Mammary epithelial cell (primary cell): ENCODE measurements at regions not wholly inside any gene's neighbourhood (a gene's known extent, or its start where the extent isn't known, plus 50 kb on each side); places are given as distances from the start of the nearest gene placed in this dataset.

Experiments
- CTCF ChIP-seq, 2 donors: IDR thresholded peaks in 1 of 2; conservative IDR thresholded peaks in 1 of 2; 2 replicates each; pipeline ENCODE4 v1.5.1; 2011 to 2012; ENCODE audit warnings: inconsistent platforms in 2 of 2, low read length in 2 of 2, mild to moderate bottlenecking in 2 of 2, control low read depth in 1 of 2, low read depth in 1 of 2; ENCODE audit not compliant: insufficient read depth in 1 of 2; ENCODE audit errors: extremely low read depth in 1 of 2
- EZH2 ChIP-seq: IDR thresholded peaks from 2 replicates; pipeline ENCODE4 v1.6.1; 2012; ENCODE audit warnings: low read length, inconsistent platforms, borderline replicate concordance

GRCh38 chr12:92440072-92440471 is 262.7 kb upstream of the PLEKHG7 start:
- TF ChIP-seq CTCF (conservative IDR thresholded peaks at IDR 0.05 in 1 of 2, IDR thresholded peaks at IDR 0.05 in 1 of 2; ENCODE audit: extremely low read depth in 1 of 2, insufficient read depth in 1 of 2, low read depth in 1 of 2, low read length in 2 of 2) (no peak), EZH2 (no peak)
